A549 (cell line): ENCODE measurements at regions not wholly inside any gene's neighbourhood (a gene's known extent, or its start where the extent isn't known, plus 50 kb on each side); places are given as distances from the start of the nearest gene placed in this dataset.

ENCODE experiments used
- CTCF ChIP-seq: fragments of >200 bp; sonication (Bioruptor Twin); formaldehyde crosslinking; IDR thresholded peaks from 3 replicates; pipeline ENCODE4 v1.5.1; 2016
- GATA3 ChIP-seq: IDR thresholded peaks from 2 replicates; pipeline ENCODE4 v1.6.1; 2012; ENCODE audit warnings: borderline replicate concordance
- POLR2A ChIP-seq: IDR thresholded peaks from 2 replicates; pipeline ENCODE4 v1.6.1; 2012; ENCODE audit warnings: mild to moderate bottlenecking, low read length
- RFX5 ChIP-seq: fragments of 450-650 bp; IDR thresholded peaks from 2 replicates; pipeline ENCODE4 v1.7.1; 2014; ENCODE audit warnings: antibody characterized with exemption, mild to moderate bottlenecking, moderate library complexity

DNA sequence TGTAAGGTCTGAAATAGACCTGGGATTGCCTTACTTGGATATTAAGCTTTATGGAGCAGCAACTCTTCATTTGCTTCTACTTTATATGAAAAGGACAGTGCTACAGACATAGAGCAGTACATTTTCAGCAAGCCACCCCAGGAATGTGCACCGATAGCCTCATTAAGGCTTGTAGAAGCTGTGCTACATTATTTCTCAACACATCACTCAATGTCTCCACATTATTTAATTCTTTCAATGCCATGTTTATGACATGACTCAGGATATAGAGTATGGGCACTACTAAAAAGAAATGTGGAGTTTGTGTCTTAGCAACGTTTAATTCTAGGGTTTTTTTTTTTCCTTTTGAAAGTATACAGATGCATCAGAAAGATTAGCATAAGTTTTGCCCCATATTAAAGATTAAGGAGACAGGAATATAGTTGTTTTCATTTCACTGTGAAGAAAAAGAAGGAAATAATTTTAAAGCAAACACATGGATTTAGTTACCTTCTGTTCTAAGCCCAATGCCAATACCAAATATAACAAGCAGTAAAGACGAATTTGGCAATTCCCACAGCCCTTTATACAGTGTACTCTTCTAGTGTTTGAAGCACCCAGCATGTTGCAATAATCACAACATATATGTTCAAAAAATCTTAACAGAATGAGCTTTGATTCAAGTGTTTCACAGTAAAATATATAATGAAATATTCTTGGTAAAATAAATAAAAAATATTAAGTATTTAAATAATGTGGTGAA, 2140.1 kb upstream of the AGA start:
- TF ChIP-seq CTCF = no peak
- no peak for TF ChIP-seq POLR2A
- TF ChIP-seq RFX5 = no peak
- no peak for TF ChIP-seq GATA3
